Endothelial cell (in vitro differentiated cells): ENCODE measurements at regions not wholly inside any gene's neighbourhood (a gene's known extent, or its start where the extent isn't known, plus 50 kb on each side); places are given as distances from the start of the nearest gene placed in this dataset.

Experiments
- DNase-seq: peaks from one replicate; pipeline ENCODE4 v3.0.0; 2021; ENCODE audit warnings: low spot score
- H3K27ac Mint-ChIP-seq: one replicate; pipeline ENCODE4 v1.8.0; 2021; ENCODE audit warnings: mixed read lengths, inconsistent platforms; ENCODE audit not compliant: unreplicated experiment
- H3K27me3 Mint-ChIP-seq: one replicate; pipeline ENCODE4 v1.8.0; 2021; ENCODE audit warnings: mild to moderate bottlenecking, moderate library complexity, mixed read lengths, inconsistent platforms; ENCODE audit not compliant: unreplicated experiment
- H3K36me3 Mint-ChIP-seq: one replicate; pipeline ENCODE4 v1.8.0; 2021; ENCODE audit warnings: mild to moderate bottlenecking, low read depth, mixed read lengths, inconsistent platforms; ENCODE audit not compliant: unreplicated experiment
- H3K4me1 Mint-ChIP-seq: one replicate; pipeline ENCODE4 v1.8.0; 2021; ENCODE audit warnings: mild to moderate bottlenecking, mixed read lengths, inconsistent platforms; ENCODE audit not compliant: unreplicated experiment
- H3K4me3 Mint-ChIP-seq: one replicate; pipeline ENCODE4 v1.8.0; 2021; ENCODE audit warnings: mild to moderate bottlenecking, mixed read lengths, inconsistent platforms; ENCODE audit not compliant: unreplicated experiment
- H3K9me3 Mint-ChIP-seq: one replicate; pipeline ENCODE4 v1.8.0; 2021; ENCODE audit warnings: mixed read lengths, inconsistent platforms; ENCODE audit not compliant: unreplicated experiment
- TF ChIP-seq, protein P1 (sequence below): fragments of 200-600 bp; sonication (generic); IDR thresholded peaks from one replicate; pipeline ENCODE4 v1.5.0; 2021; ENCODE audit warnings: antibody characterized with exemption; ENCODE audit not compliant: unreplicated experiment

DNA sequence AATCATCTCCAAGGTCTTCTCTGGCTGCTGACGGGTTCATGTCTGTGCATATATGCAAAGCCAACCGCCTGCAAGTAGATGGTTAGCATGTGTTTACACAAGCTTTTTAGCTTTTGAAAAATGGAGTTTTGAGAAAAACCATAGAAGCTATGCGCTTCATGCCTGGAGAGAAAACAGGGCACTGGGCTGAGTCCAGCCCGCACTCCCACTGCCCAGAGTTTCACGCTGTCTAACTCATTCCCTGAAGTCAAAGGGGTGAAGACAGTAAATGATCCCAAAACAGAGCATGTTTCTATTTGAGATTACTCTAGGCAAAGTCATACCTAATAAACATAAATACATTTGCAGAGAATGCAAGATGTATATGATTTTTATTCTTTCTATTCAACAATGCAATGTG is 278.8 kb downstream of the IRX2 start:
- Mint-ChIP-seq H3K36me3 (no peaks in the 10 kb centered on the region), H3K9me3 (peaks cover 12% of the 10 kb centered on the region), H3K27me3 (no peaks in the 10 kb centered on the region), H3K27ac (no peak overlapping the region), H3K4me1 (no peaks in the 10 kb centered on the region), H3K4me3 (no peak overlapping the region)
- DNase-seq, result no peak
- TF ChIP-seq, protein P1, sequence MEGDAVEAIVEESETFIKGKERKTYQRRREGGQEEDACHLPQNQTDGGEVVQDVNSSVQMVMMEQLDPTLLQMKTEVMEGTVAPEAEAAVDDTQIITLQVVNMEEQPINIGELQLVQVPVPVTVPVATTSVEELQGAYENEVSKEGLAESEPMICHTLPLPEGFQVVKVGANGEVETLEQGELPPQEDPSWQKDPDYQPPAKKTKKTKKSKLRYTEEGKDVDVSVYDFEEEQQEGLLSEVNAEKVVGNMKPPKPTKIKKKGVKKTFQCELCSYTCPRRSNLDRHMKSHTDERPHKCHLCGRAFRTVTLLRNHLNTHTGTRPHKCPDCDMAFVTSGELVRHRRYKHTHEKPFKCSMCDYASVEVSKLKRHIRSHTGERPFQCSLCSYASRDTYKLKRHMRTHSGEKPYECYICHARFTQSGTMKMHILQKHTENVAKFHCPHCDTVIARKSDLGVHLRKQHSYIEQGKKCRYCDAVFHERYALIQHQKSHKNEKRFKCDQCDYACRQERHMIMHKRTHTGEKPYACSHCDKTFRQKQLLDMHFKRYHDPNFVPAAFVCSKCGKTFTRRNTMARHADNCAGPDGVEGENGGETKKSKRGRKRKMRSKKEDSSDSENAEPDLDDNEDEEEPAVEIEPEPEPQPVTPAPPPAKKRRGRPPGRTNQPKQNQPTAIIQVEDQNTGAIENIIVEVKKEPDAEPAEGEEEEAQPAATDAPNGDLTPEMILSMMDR, result no peak

DNA sequence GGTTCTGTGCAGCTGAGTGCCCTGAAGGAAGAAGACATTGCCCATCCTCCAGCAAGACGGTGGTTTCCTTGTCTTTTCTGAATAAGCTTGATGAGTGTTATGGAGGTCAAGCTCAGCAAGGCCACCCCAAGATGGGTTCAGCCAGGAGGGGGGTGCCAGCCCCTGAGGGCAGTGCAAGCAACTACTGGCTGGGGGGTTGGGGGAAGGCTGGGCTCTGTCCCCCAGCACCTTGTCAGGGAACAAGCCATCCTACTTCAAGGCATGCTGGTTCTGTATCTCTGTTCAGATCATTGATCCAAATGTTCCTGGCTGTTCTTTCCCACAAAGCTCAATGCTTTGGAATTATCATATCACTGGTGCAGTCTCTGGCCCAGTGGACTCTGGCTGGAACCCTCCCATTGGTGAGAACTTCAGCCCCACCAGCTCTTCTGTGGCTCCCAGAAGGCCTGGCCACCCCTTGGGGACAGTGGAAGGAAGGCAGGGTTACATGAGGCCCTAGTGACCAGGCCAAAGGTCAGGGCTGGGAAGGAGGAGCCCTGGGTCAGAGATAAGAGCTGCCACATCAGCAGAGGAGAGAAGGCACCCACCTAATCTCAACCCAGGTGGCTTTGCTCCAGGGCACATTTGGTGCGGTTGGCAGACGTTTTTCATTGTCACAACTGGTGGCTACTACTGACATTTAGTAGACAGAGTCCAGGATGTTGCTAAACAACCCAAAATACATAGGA is 280.2 kb downstream of the IRX2 start:
- TF ChIP-seq, protein P1, result no peak
- Mint-ChIP-seq H3K4me3 (no peak overlapping the region), H3K27me3 (no peaks in the 10 kb centered on the region), H3K9me3 (peaks cover 18% of the 10 kb centered on the region), H3K27ac (no peak overlapping the region), H3K4me1 (no peaks in the 10 kb centered on the region), H3K36me3 (no peaks in the 10 kb centered on the region)
- DNase-seq, result no peak

DNA sequence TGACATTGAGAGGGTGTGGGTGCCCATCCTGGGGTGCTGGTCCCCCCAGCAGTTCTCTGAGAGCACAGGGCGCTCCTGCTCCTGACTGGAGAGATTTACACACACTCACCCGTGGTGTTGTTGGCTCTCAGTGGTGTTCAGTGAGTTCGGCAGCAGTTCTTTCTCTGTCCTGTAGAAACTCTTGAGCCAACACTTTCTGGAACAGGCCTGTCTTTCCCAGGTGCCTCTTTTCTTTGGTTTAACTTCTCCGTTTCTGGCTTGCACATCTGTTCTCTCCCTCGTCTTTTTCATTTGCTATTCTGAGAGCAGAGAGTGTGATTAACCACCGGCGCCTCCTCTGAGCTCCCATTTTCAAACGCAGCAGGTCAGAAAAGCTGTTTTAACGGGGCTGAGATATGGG is 284.5 kb downstream of the IRX2 start:
- peaks cover 18% of the 10 kb centered on the region for H3K9me3 Mint-ChIP-seq
- TF ChIP-seq, protein P1, result no peak
- peaks cover 3% of the 10 kb centered on the region for H3K27me3 Mint-ChIP-seq
- DNase-seq, result no peak
- no peak overlapping the region for H3K4me3 Mint-ChIP-seq
- no peaks in the 10 kb centered on the region for H3K4me1 Mint-ChIP-seq
- H3K27ac Mint-ChIP-seq, result no peak overlapping the region
- H3K36me3 Mint-ChIP-seq, result no peaks in the 10 kb centered on the region

DNA sequence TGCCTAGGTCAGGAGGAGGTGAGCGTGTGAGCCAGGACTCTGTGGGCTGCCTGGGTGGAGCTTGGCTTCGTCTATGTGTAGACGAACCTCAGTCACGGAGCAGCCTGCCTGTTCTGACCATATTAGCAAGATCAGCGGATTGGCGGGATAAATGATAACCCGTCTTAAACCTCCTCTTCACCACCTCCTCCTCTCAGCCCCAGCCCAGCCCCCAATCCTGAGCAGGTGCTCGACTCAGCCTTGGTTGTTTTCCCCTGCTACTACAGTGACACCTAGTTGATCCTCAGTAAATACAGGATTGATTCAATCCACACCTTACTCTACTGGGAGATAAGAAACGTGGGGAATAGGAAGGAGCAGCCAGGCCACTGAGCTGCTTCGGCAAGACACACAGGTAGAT is 286.1 kb downstream of the IRX2 start:
- TF ChIP-seq, protein P1, result no peak
- Mint-ChIP-seq H3K4me3 (no peak overlapping the region), H3K4me1 (no peaks in the 10 kb centered on the region), H3K36me3 (no peaks in the 10 kb centered on the region), H3K27ac (no peak overlapping the region), H3K27me3 (peaks cover 3% of the 10 kb centered on the region), H3K9me3 (peaks cover 19% of the 10 kb centered on the region)
- no peak for DNase-seq

DNA sequence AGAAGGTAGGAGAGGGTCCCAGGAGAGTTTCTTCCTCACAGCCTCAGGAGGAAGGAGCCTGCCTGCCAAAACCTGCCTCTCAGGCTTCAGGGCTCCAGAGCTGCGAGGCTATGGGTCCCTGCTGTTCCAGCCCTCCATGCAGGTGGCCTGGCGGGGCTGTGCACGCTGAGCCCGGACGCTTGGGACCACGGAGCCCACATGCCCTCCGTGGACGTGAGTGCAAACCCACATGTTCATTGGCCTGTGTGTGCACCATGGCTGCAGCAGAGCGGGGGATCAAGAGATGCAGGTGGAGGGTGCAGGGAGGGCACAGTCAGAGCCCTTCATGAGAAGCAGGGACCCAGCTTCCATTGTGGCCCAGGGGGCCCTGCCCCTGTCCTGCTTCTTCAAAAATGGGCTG is 287.3 kb downstream of the IRX2 start:
- peaks cover 3% of the 10 kb centered on the region for H3K27me3 Mint-ChIP-seq

More for the DNA sequence above, 287.3 kb downstream of the IRX2 start:
- no peak overlapping the region for H3K4me3 Mint-ChIP-seq
- TF ChIP-seq, protein P1, result no peak
- H3K36me3 Mint-ChIP-seq, result no peaks in the 10 kb centered on the region
- H3K27ac Mint-ChIP-seq, result no peak overlapping the region
- no peaks in the 10 kb centered on the region for H3K4me1 Mint-ChIP-seq
- no peak for DNase-seq
- H3K9me3 Mint-ChIP-seq, result peaks cover 19% of the 10 kb centered on the region
